ENCODE measurements at regions not wholly inside any gene's neighbourhood (a gene's known extent, or its start where the extent isn't known, plus 50 kb on each side); places are given as distances from the start of the nearest gene placed in this dataset.

- no peak for DNase-seq
These were observed 1740.5 kb upstream of the AGA start for GRCh38 chr4:179182741-179183140.

GRCh38 chr4:179195887-179196286, 1753.7 kb upstream of the AGA start:
- no peak for DNase-seq
- H3K27me3 ChIP-seq (ENCODE audit: insufficient read depth, low read depth, severe bottlenecking): peaks cover 57% of the 10 kb centered on the region
- H3K9me3 ChIP-seq (ENCODE audit: severe bottlenecking): no peaks in the 10 kb centered on the region
- no peaks in the 10 kb centered on the region for H3K36me3 ChIP-seq
- TF ChIP-seq, protein P1, sequence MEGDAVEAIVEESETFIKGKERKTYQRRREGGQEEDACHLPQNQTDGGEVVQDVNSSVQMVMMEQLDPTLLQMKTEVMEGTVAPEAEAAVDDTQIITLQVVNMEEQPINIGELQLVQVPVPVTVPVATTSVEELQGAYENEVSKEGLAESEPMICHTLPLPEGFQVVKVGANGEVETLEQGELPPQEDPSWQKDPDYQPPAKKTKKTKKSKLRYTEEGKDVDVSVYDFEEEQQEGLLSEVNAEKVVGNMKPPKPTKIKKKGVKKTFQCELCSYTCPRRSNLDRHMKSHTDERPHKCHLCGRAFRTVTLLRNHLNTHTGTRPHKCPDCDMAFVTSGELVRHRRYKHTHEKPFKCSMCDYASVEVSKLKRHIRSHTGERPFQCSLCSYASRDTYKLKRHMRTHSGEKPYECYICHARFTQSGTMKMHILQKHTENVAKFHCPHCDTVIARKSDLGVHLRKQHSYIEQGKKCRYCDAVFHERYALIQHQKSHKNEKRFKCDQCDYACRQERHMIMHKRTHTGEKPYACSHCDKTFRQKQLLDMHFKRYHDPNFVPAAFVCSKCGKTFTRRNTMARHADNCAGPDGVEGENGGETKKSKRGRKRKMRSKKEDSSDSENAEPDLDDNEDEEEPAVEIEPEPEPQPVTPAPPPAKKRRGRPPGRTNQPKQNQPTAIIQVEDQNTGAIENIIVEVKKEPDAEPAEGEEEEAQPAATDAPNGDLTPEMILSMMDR (IDR thresholded peaks at IDR 0.05; ENCODE audit: low read depth, low read length): no peak
- H3K4me3 ChIP-seq (ENCODE audit: low read depth, low read length): no peak overlapping the region
- no peak overlapping the region for H3K27ac ChIP-seq

More at GRCh38 chr4:179182741-179183140, 1740.5 kb upstream of the AGA start:
- Histone ChIP-seq H3K36me3 (no peaks in the 10 kb centered on the region), H3K4me3 (ENCODE audit: low read depth, low read length) (no peak overlapping the region), H3K9me3 (ENCODE audit: severe bottlenecking) (no peaks in the 10 kb centered on the region), H3K27me3 (ENCODE audit: insufficient read depth, low read depth, severe bottlenecking) (peaks cover 27% of the 10 kb centered on the region), H3K27ac (no peak overlapping the region)
- TF ChIP-seq, protein P1 (IDR thresholded peaks at IDR 0.05; ENCODE audit: low read depth, low read length): no peak

- TF ChIP-seq, protein P1 (IDR thresholded peaks at IDR 0.05; ENCODE audit: low read depth, low read length): no peak
- no peak overlapping the region for H3K4me3 ChIP-seq (ENCODE audit: low read depth, low read length)
These were observed 1754.3 kb upstream of the AGA start for GRCh38 chr4:179196511-179196910.

DNA sequence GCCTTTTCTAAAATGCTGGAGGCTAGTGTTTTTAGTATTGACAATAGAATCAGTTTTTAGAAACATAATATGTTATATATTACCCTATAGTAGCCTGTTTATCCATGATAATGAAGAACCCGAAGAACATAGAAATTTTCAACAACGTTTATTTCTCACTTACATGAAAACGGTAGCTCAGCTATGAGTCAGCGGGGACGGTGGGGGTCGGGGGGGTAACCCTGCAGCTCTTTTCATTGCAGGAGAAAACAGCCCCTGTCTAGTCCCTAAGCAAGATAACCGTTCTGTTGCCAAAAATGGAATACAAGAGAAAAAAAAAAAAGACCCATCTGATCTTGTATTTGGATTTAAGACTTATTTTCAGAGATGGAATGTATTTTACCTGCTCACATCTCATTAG, 1758.4 kb upstream of the AGA start:
- TF ChIP-seq, protein P1 (IDR thresholded peaks at IDR 0.05; ENCODE audit: low read depth, low read length): no peak
- DNase-seq: no peak
- Histone ChIP-seq H3K9me3 (ENCODE audit: severe bottlenecking) (no peaks in the 10 kb centered on the region), H3K36me3 (no peaks in the 10 kb centered on the region), H3K27me3 (ENCODE audit: insufficient read depth, low read depth, severe bottlenecking) (peaks cover 59% of the 10 kb centered on the region), H3K27ac (no peak overlapping the region), H3K4me3 (ENCODE audit: low read depth, low read length) (no peak overlapping the region)

More at GRCh38 chr4:179196511-179196910, 1754.3 kb upstream of the AGA start:
- no peak overlapping the region for H3K27ac ChIP-seq
- H3K9me3 ChIP-seq (ENCODE audit: severe bottlenecking): no peaks in the 10 kb centered on the region
- no peaks in the 10 kb centered on the region for H3K36me3 ChIP-seq
- DNase-seq: no peak
- H3K27me3 ChIP-seq (ENCODE audit: insufficient read depth, low read depth, severe bottlenecking): peaks cover 59% of the 10 kb centered on the region

DNA sequence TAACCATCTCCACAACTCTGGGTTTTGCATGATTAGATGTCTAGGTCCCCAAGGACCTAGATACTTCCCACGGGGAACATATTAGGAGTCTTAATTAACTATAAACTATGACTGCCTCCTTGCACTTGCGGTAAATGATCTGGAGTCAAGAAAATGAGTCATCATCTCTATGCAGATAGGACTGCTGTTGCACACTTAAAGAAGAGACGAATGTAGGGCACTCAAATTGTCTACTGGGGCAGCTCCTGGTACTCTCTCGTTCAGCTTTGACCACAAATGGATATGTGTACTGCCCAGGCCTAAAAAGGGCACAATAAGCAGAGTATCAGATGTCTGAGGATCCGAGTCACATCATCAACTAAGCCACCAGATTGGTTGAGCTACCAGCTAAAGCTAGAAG, 1783.4 kb upstream of the AGA start:
- no peak overlapping the region for H3K27ac ChIP-seq
- H3K27me3 ChIP-seq (ENCODE audit: insufficient read depth, low read depth, severe bottlenecking): peaks cover 83% of the 10 kb centered on the region
- no peaks in the 10 kb centered on the region for H3K36me3 ChIP-seq
- H3K9me3 ChIP-seq (ENCODE audit: severe bottlenecking): no peaks in the 10 kb centered on the region
- no peak for DNase-seq
- no peak overlapping the region for H3K4me3 ChIP-seq (ENCODE audit: low read depth, low read length)
- TF ChIP-seq, protein P1 (IDR thresholded peaks at IDR 0.05; ENCODE audit: low read depth, low read length): no peak

DNA sequence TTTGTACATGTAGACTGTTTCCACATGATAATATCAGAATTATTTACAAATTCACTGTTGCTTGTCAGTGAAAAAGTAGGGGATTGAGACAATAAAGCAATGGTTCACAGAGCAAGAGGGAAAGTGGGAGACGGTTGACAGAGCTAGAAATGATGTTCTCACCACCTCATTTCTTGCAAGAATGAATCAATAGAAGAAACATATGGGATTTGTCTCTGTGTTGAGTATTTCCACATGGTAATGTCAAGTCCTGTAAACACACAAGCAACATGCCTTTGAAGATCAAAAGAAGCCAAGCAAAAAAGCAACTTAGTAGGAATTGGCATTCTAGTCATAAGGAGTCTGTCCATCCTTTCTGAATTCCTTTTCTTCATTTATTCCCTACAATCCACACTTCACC, 1806.6 kb upstream of the AGA start:
- no peaks in the 10 kb centered on the region for H3K9me3 ChIP-seq (ENCODE audit: severe bottlenecking)
- H3K27ac ChIP-seq: no peak overlapping the region
- H3K4me3 ChIP-seq (ENCODE audit: low read depth, low read length): no peak overlapping the region
- peaks cover 59% of the 10 kb centered on the region for H3K27me3 ChIP-seq (ENCODE audit: insufficient read depth, low read depth, severe bottlenecking)
- no peaks in the 10 kb centered on the region for H3K36me3 ChIP-seq
- TF ChIP-seq, protein P1 (IDR thresholded peaks at IDR 0.05; ENCODE audit: low read depth, low read length): no peak
- DNase-seq: no peak
